Ectodermal cell (in vitro differentiated cells): ENCODE measurements at regions not wholly inside any gene's neighbourhood (a gene's known extent, or its start where the extent isn't known, plus 50 kb on each side); places are given as distances from the start of the nearest gene placed in this dataset.

Experiments
- H3K27ac ChIP-seq: 2 replicates; pipeline ENCODE4 v1.7.0; 2013; ENCODE audit warnings: mild to moderate bottlenecking, low read depth, low read length; ENCODE audit not compliant: insufficient read depth, poor library complexity, severe bottlenecking
- H3K27me3 ChIP-seq: 2 replicates; pipeline ENCODE4 v1.7.0; 2013; ENCODE audit warnings: mild to moderate bottlenecking, low read length; ENCODE audit not compliant: insufficient read depth, control insufficient read depth, poor library complexity, severe bottlenecking
- H3K36me3 ChIP-seq: one replicate; pipeline ENCODE4 v1.7.0; 2013; ENCODE audit warnings: low read length; ENCODE audit not compliant: control insufficient read depth, insufficient read depth
- H3K4me1 ChIP-seq: one replicate; pipeline ENCODE4 v1.7.0; 2013; ENCODE audit warnings: low read length; ENCODE audit not compliant: control insufficient read depth, insufficient read depth
- H3K4me3 ChIP-seq: 2 replicates; pipeline ENCODE4 v1.7.0; 2013; ENCODE audit warnings: low read depth, low read length, control low read depth; ENCODE audit not compliant: insufficient read depth
- H3K9me3 ChIP-seq: 2 replicates; pipeline ENCODE4 v1.7.0; 2013; ENCODE audit warnings: mild to moderate bottlenecking, low read length, moderate library complexity; ENCODE audit not compliant: control insufficient read depth
- WGBS, 2 experiments: methylation state at CpG; one replicate each; pipeline ENCODE4 v1.1.7; 2013; ENCODE audit warnings: missing lambda C conversion rate in 2 of 2; 5-methylcytosine and 5-hydroxymethylcytosine counted together

DNA sequence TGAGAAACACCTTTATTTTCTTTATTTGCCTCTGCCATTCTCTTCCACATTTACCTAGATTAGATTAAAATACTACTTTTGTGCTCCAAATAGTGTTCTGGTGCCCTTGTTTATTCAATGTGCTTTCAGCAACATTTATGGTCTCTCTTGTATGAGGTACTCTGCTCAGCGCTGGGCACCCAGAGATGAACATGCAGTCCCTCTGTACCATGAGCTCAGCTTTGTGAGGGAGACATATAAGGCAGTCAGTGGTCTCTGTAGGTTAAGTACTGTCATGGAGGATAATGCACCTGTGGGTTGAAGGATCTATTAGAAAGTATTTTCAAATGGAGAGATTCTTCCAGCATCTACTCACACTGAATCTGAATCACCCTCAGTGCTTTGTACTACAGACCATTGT, 176.5 kb downstream of the TAF11L14 start:
- Histone ChIP-seq H3K4me3 (no peak overlapping the region), H3K36me3 (no peaks in the 10 kb centered on the region), H3K4me1 (no peaks in the 10 kb centered on the region), H3K27ac (no peak overlapping the region), H3K9me3 (no peaks in the 10 kb centered on the region), H3K27me3 (no peaks in the 10 kb centered on the region)
- WGBS, 2 experiments, result 92 to 96% methylated on average over 1 of the region's 1 CpG

DNA sequence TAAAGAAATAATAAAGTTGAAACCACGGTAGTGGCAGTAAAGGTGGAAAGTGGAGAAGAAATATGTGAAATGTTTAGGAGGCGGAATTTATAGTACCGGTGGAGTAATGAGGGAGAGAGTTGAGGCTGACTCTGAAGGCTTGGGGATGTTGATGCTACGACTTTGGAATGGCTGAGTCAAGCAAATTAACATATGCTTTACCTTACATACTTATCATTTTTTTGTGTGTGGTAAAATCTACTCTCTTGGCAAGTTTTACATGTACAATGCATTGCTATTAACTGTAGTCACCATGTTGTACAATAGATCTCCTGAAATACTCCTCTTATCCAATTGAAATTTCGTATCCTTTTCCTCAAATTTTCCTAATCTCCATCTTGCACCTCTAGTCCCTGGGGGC, 179.0 kb downstream of the TAF11L14 start:
- H3K36me3 ChIP-seq, result no peaks in the 10 kb centered on the region
- no peaks in the 10 kb centered on the region for H3K27me3 ChIP-seq
- H3K9me3 ChIP-seq, result no peaks in the 10 kb centered on the region
- no peak overlapping the region for H3K27ac ChIP-seq
- H3K4me3 ChIP-seq, result no peak overlapping the region
- 94 to 95% methylated on average over 4 to 5 of the region's 5 CpGs for WGBS, 2 experiments
- no peaks in the 10 kb centered on the region for H3K4me1 ChIP-seq

- 91 to 100% methylated on average over 1 of the region's 1 CpG for WGBS, 2 experiments
- no peaks in the 10 kb centered on the region for H3K9me3 ChIP-seq
- no peak overlapping the region for H3K4me3 ChIP-seq
- H3K27ac ChIP-seq, result no peak overlapping the region
- no peaks in the 10 kb centered on the region for H3K36me3 ChIP-seq
- H3K4me1 ChIP-seq, result no peaks in the 10 kb centered on the region
- no peaks in the 10 kb centered on the region for H3K27me3 ChIP-seq
Observed at GRCh38 chr5:17816505-17816904, 182.2 kb downstream of the TAF11L14 start.

DNA sequence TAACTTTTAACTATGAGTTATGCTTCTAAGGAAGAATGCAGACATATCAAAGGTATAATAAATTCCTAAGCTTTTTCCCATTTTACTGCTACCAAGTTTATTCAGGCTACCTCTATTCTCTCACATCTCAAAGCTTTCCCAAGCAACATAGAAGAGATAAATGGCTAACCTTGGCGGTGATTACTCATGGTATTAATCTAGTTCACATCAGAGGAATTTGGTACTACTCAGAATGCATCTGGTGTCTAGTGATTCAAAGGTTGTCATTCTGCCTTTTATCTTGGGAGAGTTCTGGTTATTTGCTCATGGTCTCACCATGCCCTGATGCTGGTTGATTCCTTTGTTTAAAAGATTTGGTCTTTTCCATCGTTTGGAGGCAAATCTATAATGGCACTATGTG, 182.7 kb downstream of the TAF11L14 start:
- H3K27ac ChIP-seq, result no peak overlapping the region
- 90 to 91% methylated on average over 2 of the region's 2 CpGs for WGBS, 2 experiments
- no peaks in the 10 kb centered on the region for H3K36me3 ChIP-seq
- no peak overlapping the region for H3K4me3 ChIP-seq
- H3K4me1 ChIP-seq, result no peaks in the 10 kb centered on the region
- no peaks in the 10 kb centered on the region for H3K9me3 ChIP-seq
- no peaks in the 10 kb centered on the region for H3K27me3 ChIP-seq

GRCh38 chr5:17817990-17818389, 183.7 kb downstream of the TAF11L14 start:
- H3K4me3 ChIP-seq, result no peak overlapping the region
- H3K27me3 ChIP-seq, result no peaks in the 10 kb centered on the region
- no peaks in the 10 kb centered on the region for H3K36me3 ChIP-seq
- no peaks in the 10 kb centered on the region for H3K4me1 ChIP-seq
- no peaks in the 10 kb centered on the region for H3K9me3 ChIP-seq
- H3K27ac ChIP-seq, result no peak overlapping the region

DNA sequence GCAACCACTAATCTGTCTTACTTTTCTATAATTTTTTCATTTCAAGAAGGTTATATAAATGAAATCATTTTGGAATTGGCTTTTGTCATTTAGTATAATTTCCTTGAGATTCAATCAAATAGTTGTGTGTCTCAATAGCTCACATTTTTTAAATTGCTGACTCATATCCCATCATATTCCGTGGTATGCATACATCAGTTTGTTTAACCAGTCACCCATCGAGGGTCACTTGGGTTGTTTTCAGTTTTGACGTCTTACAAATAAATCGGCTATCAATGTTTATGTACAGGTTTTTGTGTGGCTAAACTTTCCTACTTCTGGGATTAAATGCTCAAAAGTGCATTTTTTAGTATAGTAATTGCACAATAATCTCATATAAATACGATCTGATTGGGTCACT, 185.5 kb downstream of the TAF11L14 start:
- 97% methylated on average over 5 of the region's 5 CpGs for WGBS, 2 experiments
- Histone ChIP-seq H3K9me3 (no peaks in the 10 kb centered on the region), H3K4me3 (no peak overlapping the region), H3K27ac (no peak overlapping the region), H3K27me3 (no peaks in the 10 kb centered on the region), H3K4me1 (no peaks in the 10 kb centered on the region), H3K36me3 (no peaks in the 10 kb centered on the region)

DNA sequence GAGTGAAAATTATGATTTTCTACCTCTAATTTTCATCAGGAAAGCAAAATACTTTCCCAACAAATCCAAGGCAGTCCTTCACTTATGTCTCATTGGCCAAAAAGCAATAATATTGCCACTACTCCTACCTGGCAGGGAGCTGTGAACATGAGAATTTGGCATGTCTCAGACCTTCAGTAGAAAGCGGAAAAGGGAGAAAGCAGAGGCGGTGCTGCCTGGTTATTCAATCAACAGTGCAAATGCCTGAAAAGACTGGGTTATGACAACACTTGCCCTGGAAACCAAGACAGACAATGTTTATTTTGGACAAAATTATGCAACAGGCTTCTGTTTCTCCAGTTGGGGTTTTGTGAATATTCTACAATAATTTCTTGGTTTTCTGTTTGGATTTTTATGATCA, 194.4 kb downstream of the TAF11L14 start:
- H3K27ac ChIP-seq, result no peak overlapping the region
- WGBS, 2 experiments, result 99% methylated on average over 2 of the region's 2 CpGs

GRCh38 chr5:17829456-17829855, 195.2 kb downstream of the TAF11L14 start:
- 98 to 100% methylated on average over 2 of the region's 3 CpGs for WGBS, 2 experiments
- Histone ChIP-seq H3K27me3 (no peaks in the 10 kb centered on the region), H3K4me3 (no peak overlapping the region)

More for the DNA sequence above, 194.4 kb downstream of the TAF11L14 start:
- Histone ChIP-seq H3K36me3 (no peaks in the 10 kb centered on the region), H3K27me3 (no peaks in the 10 kb centered on the region), H3K4me3 (no peak overlapping the region), H3K9me3 (no peaks in the 10 kb centered on the region), H3K4me1 (peaks cover 10% of the 10 kb centered on the region)

GRCh38 chr5:17831279-17831678, 197.0 kb downstream of the TAF11L14 start:
- no peak overlapping the region for H3K4me3 ChIP-seq
- no peaks in the 10 kb centered on the region for H3K27me3 ChIP-seq
- peaks cover 10% of the 10 kb centered on the region for H3K4me1 ChIP-seq
- 78 to 80% methylated on average over 1 of the region's 1 CpG for WGBS, 2 experiments
- H3K9me3 ChIP-seq, result no peaks in the 10 kb centered on the region
- no peak overlapping the region for H3K27ac ChIP-seq
- no peaks in the 10 kb centered on the region for H3K36me3 ChIP-seq

More at GRCh38 chr5:17829456-17829855, 195.2 kb downstream of the TAF11L14 start:
- Histone ChIP-seq H3K36me3 (no peaks in the 10 kb centered on the region), H3K4me1 (peaks cover 10% of the 10 kb centered on the region), H3K27ac (no peak overlapping the region), H3K9me3 (no peaks in the 10 kb centered on the region)

DNA sequence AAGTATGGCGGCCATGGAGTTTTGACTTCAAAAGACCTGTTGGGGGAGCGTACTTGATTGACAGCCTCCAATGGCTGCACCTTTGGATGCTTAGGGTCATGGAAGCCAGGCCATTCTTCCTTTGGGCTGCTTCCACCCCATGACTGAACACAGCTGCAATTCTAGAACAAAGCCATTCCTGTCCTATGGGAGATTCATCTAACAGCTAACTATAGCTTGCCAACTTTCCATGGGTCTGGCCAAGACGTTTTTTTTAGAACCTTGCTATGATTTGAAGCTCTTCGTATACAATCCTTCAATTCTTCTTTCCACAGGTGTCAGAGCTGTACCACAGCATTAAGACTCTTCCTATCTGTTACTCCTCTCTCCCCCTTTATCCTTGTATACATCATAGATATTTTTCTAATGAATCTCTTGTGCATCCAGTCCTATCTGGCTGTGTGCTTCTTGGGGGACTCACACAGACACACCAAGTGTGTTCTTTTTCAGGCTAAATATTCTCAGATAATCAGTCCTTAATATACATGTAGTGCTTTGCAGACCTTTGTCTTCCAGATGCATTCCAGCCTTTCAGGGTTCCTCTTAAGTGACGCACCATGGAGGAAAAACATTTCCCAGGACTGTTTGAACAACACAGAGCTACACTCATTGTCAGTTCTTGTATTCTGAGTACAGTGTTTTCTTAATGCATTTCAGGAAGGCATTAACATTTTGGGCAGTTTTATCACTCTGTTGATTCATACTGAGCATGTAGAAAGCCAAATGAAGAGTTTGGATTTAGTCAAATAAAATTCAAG, 198.9 kb downstream of the TAF11L14 start:
- Histone ChIP-seq H3K27me3 (no peaks in the 10 kb centered on the region), H3K4me1 (peaks cover 10% of the 10 kb centered on the region), H3K27ac (peak overlapping the region; percentile 45), H3K36me3 (no peaks in the 10 kb centered on the region), H3K4me3 (no peak overlapping the region), H3K9me3 (no peaks in the 10 kb centered on the region)
- 70 to 83% methylated on average over 5 of the region's 5 CpGs for WGBS, 2 experiments
